ENCODE measurements at regions not wholly inside any gene's neighbourhood (a gene's known extent, or its start where the extent isn't known, plus 50 kb on each side); places are given as distances from the start of the nearest gene placed in this dataset.
"Not testable (repeated sequence)": the region's sequence is repeated elsewhere in the genome, so short reads cannot be mapped to it uniquely, and the experiment has no call there.

- DNase-seq (ENCODE audit: low spot score), result no peak
Measured at GRCh38 chr16:59881376-59881775, 1147.3 kb upstream of the GOT2 start.

- DNase-seq (ENCODE audit: low spot score), result no peak
Measured at GRCh38 chr16:59880611-59881010, 1146.5 kb upstream of the GOT2 start.

DNA sequence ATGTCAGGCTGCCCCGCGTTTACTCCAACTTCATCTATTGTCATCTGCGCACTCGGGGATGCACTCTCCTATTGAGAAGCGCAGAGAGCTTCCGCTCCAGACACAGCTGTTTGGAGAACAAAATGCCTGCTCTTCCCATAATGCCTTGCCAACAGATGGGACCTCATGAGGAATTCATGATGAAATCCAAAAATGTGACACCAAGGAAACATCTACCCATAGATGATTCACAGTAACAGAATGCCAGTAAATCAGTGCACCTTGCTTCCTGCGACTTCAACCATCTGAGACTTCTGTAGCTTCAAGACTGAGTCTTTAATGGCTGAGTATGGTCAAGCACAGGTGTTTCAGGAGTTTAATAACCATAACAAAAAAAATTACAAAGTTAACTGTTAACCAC lies 1144.9 kb upstream of the GOT2 start:
- no peak for DNase-seq (ENCODE audit: low spot score)

- DNase-seq (ENCODE audit: low spot score), result no peak
Measured at GRCh38 chr16:59878479-59878878, 1144.4 kb upstream of the GOT2 start.

DNA sequence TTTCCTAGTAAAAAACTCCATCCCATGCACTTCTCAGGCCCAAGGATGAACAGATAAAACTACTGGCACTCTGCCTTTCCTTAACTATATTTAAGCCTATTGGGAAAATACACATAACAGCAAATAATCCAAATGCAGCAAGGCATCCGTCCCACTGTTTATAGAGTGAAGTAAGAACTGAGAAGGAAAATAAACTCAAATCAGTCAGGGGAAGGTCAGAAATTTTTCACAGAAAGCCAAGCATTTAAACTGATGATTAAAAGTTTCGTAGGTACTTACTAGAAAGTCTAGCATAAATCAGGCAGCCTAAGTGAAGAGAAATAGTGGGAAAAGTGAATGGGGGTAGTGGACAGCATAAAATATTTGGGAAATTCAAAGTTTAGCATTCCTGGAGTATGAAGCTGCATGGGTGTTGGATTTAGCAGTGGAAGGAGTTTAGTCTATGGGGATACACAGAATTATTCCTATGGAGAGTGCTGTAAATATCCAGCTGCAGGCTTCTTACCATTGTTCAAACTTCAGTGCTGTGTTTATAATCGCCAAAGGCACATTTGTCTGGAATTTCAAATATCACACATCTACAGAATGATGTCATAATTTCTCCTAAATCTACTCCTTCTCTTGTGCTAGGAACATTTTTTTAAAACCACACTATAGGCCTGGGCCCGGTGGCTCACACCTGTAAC lies 1131.0 kb upstream of the GOT2 start:
- DNase-seq (ENCODE audit: low spot score), result no peak

- no peak for DNase-seq (ENCODE audit: low spot score)
Measured at GRCh38 chr16:59859676-59860402, 1125.7 kb upstream of the GOT2 start.

DNA sequence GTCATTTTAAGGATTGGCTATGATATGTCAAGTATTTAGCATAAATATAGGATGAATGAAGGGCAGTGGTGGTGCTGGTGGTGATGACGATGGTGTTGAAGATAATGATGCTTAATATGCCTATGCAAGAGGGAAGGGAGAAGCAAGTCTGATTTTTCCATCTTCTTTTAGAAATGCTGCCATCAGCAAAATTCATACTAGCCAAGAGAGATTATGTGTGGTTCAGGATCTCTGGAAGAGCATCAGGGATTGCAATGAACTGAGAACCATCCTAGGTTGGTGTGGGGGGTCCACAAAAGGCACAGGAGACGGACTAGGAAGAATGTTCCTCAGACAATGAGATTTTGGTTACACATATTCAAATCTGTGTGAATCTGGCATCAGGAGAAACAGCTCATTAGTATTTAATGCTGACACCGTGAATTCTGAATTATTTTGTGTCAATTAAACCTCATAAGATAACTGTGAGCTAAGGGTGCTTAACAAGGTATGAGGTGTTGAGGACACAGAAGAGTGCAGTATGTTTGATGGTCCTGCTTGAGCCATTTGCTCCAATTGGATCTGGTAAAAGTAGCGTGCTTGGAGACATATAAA lies 1120.8 kb upstream of the GOT2 start:
- no peak for DNase-seq (ENCODE audit: low spot score)

DNA sequence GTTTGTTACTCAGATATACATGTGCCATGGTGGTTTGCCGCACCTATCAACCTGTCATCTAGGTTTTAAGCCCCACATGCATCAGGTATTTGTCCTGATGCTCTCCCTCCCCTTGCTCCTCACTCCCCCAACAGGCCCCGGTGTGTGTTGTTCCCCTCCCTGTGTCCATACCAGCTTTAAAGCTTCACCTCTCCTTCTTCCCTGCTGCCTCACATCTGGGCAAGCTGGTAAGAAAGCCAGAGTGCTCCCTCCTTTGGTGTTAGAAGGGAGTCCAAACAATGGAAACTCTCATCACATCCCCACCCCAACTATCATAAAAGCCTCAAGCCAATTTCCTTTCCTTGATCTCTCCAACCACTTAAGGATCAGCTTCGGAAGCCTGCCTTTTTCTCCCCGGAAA lies 1115.6 kb upstream of the GOT2 start:
- DNase-seq (ENCODE audit: low spot score), result peak; percentile 29

GRCh38 chr16:59848296-59848695 lies 1114.2 kb upstream of the GOT2 start:
- no peak for DNase-seq (ENCODE audit: low spot score)

DNA sequence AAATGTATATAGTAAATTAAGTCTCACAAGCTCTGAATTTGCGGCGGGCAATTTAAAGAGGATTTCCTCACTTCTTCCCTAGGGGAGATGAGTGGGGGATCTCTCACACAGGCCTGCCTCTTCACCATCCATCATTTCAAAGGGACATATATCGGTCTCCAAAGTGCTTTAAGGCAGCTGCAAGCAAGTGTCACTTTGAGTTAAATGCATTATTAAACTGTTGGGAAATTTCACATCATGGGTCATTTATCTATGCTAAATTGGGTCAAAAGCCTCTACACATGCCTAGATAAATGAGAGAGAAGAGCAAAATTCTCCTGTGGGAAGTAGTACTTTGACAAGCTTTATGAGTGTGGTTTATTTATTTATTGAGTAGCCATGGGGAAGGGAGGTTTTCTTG lies 1106.1 kb upstream of the GOT2 start:
- DNase-seq (ENCODE audit: low spot score), result no peak

- no peak for DNase-seq (ENCODE audit: low spot score)
Measured at GRCh38 chr16:59826767-59827166, 1092.7 kb upstream of the GOT2 start.

DNA sequence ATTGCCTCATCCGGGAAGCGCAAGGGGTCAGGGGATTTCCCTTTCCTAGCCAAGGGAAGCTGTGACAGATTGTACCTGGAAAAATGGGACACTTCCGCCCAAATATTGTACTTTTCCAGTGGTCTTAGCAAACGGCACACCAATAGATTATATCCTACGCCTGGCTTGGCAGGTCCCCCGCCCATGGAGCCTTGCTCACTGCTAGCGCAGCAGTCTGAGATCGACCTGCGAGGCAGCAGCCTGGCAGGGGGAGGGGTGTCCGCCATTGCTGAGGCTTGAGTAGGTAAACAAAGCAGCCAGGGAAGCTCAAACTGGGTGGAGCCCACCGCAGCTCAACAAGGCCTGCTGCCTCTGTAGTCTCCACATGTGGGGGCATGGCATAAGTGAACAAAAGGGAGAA lies 1075.4 kb upstream of the GOT2 start:
- DNase-seq (ENCODE audit: low spot score), result not testable (repeated sequence)

DNA sequence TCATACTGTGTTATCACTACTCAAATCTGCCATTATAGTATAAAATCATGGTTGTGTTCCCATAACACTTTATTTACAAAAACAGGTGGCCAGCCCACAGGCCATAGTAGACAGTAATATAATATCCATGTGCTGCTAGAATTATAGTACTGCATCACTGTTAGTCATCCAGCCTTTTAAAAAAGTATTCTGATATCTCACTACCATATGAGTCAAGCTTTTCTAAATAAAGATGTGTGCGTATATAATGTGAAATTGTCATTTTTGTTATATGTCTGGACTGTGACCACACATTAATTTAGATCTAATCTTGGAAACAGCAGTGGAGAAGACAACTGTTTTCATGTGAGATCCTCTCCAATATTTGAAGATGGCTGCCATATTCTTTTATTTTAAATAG lies 1049.1 kb upstream of the GOT2 start:
- no peak for DNase-seq (ENCODE audit: low spot score)

DNA sequence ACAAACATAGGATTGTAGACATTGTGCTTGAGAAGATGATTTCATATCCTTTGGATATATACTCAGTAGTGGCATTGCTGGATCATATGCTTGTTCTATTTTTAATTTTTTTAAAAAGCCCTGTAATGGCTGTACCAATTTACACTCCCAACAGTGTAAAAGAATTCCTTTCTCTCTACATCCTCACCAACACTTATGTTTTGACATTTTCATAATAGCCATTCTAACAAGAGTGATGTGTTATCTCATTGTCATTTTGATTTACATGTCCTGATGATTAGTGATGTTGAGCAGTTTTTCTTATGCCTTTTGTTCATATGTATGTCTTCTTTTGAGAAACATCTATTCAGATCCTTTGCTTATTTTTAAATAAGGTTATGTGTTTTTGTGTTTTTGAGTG lies 1039.2 kb upstream of the GOT2 start:
- no peak for DNase-seq (ENCODE audit: low spot score)

GRCh38 chr16:59759296-59759695 lies 1025.2 kb upstream of the GOT2 start:
- DNase-seq (ENCODE audit: low spot score), result no peak

DNA sequence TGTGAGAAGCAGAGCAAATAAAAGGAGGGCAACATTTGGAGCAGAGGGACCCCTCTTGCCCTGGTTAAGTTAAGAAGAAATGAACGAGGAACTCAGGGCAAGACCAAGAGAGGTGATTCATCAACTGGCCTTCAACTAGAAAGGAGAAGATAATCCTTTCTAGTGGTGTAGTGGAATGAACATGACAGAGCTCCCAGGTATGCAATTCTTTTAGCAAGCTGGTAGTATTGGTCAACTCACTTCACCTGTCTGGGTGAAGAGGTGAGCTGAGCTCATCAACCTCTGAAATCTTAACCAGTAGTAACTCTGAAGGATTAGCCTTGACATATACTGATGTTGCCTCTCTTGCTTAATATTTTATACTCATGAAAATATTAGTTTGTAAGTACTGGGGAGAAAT lies 1024.7 kb upstream of the GOT2 start:
- DNase-seq (ENCODE audit: low spot score), result no peak

DNA sequence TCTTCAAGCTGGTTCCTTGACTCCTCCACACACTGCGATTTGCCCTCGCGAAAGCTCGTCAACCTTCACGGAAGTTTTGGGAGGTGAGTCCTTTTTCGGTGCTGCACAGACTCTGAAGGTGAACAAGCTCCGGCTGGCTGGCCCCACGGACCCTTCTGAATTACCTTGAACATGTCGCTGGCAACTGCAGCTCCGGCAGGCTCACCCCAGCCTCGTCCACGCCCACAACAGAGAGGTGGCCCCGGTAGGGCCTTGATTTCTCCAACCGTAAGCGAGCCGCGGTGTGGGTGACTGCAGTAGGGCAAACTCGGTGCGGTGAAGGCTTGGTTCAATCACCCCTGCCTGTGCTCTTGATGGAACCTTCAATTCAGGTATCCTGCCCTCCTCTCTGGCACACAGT lies 1020.7 kb upstream of the GOT2 start:
- DNase-seq (ENCODE audit: low spot score), result no peak

DNA sequence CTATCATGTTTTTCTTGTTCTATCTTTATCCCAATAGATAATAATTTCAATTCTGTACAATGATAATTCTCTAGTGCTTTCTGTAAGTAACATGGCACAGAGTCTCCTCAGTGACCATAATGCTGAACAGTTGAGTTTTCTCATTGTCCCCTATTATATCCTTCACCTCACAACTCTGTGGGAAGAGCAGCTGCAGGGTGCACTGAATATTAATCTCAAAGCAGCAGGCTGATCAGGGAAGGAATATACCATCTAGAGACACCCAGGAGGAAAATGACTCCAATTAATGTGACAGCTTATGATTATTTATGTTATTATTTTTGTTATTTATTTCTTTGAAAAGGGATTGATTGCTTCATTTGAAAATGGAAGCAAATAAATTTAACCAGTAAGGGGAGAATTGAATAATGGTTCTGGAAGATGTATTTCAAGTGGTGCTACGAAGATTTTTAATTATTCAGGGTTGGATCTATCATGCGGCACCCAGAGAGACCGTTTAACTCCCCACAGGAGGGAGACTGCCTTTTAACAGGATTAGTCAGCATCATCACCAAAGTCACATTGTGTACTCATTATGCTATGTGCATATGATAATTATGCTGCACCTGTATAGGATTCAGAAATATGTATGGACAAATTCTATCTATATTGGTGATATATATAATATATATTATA lies 1015.7 kb upstream of the GOT2 start:
- no peak for DNase-seq (ENCODE audit: low spot score)

- no peak for DNase-seq (ENCODE audit: low spot score)
Measured at GRCh38 chr16:59748531-59748930, 1014.4 kb upstream of the GOT2 start.

DNA sequence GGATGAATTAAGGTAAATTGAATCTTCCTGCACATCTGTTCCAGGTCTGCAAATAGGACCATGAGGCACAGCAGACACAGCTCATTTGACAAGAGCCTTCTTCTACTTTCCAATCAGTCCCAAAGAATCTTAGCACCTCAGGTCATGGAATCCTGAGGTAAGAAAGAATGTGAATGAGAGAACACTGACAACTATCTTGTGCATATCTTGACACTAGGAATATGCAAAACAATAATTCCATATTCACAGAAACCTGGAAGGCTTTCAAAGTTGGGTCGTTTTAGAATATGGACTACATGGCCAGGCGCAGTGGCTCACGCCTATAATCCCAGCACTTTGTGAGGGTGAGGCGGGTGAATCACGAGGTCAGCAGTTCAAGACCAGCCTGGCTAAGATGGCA lies 1009.4 kb upstream of the GOT2 start:
- DNase-seq (ENCODE audit: low spot score), result no peak

GRCh38 chr16:59740858-59741257 lies 1006.7 kb upstream of the GOT2 start:
- DNase-seq (ENCODE audit: low spot score), result no peak

DNA sequence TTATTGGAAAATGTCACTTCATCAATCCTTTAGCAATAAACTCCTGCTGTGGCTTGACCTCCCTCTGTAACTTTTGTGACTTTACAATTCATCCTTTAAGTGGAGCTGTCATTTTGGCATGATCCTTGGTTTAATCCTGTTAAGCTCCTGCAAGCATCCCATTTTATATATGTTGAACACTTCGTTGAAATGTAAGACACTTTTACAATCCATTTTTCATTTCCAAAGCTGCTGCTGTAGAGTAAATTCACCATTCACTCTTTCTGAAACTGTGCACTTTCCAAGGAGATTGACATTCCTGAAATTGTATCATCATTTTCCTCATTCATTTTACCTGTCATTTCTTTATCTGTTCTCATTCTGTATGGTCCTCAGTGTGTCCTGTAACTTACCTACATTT lies 1003.2 kb upstream of the GOT2 start:
- no peak for DNase-seq (ENCODE audit: low spot score)

DNA sequence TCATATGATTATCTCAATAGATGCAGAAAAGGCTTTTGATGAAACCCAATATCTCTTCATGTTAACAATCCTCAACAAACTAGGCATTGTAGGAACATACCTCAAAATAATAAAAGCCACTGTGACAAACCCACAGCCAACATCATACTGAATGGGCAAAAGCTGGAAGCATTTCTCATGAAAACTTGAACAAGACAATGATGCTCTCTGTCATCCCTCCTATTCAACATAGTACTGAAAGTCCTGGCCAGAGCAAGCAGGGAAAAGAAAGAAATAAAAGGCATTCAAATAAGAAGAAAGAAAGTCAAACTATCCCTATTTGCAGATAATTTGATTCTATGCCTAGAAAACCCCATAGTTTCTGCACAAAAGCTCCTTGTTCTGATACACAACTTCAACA lies 999.2 kb upstream of the GOT2 start:
- no peak for DNase-seq (ENCODE audit: low spot score)

Data from iPS-NIHi11 (cell line).